Dermis microvascular lymphatic vessel endothelial cell (primary cell): ENCODE measurements at regions not wholly inside any gene's neighbourhood (a gene's known extent, or its start where the extent isn't known, plus 50 kb on each side); places are given as distances from the start of the nearest gene placed in this dataset.
A peak's percentile ranks its signal among the peaks of the same experiment; 100 is the strongest.
"Not testable (repeated sequence)": the region's sequence is repeated elsewhere in the genome, so short reads cannot be mapped to it uniquely, and the experiment has no call there.

Source experiments
- DNase-seq, 2 donors: peaks; one replicate each; pipeline versions ENCODE4 v3.0.0 to v3.0.0-alpha.2; 2010; ENCODE audit warnings: low read depth in 2 of 2

DNA sequence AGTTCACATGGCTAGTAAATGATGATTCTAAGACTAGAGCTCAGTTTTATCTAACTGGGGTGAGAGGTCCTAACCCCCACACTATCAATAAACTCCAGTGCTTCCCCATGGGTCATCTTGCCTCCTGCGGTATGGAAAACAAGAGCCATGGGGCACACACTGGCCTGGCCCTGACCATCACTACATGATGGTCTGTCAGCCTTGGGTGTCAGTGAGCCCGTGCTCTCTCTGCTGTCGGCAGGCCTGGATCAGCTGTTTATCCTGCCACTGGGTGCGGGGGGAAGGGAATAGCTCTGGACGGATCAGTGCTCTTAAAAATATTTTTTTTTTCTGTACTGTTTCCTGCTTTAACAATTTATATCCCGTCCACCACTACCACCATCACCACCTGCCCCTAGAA, 255.0 kb upstream of the ADGRL2 start:
- no peak for DNase-seq

DNA sequence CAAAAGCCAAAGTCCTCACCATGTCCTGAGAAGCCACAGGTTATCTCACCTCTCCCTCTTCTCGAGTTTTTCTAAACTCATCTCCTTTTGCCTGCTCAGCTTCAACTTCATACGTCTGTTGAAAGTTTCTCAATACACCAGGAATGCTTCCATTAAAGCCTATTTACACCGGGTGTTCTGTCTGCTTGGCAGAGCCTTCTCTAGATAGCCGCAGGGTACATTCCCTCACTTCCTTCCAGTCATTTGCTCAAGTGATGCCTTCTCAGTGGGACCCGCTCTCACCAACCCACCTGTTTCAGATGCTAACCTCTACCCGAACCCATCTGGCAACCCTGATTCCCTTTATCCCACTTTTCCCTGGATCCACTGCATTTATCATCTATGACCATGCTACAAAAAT, 257.0 kb upstream of the ADGRL2 start:
- no peak for DNase-seq

DNA sequence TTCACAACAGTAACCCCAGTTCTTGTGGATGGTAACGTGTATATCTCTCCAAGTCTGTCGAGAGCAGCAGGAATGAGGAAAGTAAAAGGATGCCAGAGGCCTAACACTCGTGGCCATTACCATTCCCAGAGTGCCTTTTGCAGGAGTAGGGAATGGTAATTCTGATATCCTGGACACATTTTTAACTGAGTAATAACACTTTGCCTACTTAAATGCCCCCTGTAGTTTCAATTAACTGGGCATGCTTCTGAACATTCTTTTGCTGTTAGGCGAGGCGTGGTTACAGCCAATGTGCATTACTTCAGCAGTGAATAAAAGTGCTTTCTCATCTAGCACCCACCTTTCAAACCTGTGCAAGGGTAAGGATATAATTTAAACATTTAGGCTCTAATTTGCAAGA, 258.5 kb upstream of the ADGRL2 start:
- no peak for DNase-seq

DNA sequence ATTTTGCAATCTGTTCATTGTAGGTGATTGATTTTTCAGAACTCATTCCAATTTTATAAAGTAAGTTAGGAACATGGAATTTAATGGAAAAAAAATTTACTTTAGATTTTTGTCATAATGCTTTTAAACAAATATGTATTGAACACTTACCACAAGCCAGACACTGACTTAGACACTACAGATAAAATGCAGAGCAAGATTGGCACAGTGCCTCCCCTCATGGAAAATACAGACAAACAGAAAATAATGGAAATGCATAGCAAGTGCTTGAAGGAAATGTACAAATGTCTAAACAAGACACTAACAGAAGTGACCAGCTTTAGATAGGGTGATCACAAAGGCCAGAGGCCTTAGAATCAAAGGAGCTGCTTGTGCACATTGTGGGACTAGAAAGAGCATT, 260.5 kb upstream of the ADGRL2 start:
- no peak for DNase-seq

DNA sequence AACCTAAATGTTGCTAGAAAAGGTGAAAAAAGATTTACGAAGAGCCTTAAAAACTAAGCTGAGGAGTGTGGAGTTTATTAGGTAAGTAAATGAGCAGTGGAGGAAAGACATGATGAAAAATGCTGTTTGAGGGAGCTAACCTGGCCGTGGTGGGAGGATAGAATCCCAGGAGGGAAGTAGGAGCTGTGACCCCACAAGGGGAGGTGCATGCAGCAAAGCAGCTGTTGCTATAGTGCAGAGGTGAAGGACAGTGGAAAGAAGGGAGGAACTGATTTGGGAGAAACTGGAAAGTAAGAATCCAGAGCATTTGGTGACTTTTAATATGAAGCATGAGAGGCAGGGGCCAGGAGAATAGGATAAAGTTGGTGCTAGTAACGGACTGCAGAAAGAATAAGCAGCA, 271.7 kb upstream of the ADGRL2 start:
- DNase-seq = no peak

DNA sequence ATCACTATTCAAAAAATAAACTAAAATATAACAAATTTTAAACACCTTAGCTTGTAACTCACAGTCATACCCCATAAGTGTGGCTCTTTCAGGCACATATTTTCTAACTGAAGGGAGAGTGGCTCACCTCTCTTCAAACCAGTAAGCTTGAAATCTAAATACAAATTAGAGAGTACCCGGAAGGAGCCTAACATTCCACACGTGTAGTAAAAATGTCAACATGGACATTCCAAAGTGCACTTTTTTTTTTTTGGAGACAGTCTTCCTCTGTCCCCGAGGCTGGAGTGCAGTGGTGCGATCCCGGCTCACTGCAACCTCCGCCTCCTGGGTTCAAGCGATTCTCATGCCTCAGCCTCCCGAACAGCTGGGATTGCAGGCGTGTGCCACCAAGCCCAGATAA, 275.6 kb upstream of the ADGRL2 start:
- no peak for DNase-seq

DNA sequence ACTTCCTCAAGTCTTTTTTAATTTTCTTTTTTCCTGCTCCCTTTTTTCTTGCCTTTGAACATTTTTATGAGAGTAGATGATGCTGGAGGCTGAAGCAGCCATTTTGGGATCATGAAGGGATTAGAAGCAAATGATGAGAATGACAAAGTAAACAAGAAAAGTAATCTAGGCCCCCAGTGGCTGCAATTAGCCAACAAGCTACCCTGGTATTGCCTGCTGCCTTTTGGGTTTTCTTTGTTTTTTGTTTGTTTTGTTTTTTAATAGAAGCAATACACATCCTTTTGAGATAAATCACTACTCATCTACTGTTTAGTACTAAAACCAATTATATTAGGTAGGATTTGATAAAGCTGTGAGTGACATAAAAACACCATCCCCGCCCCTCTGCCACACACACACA, 280.7 kb upstream of the ADGRL2 start:
- no peak for DNase-seq

DNA sequence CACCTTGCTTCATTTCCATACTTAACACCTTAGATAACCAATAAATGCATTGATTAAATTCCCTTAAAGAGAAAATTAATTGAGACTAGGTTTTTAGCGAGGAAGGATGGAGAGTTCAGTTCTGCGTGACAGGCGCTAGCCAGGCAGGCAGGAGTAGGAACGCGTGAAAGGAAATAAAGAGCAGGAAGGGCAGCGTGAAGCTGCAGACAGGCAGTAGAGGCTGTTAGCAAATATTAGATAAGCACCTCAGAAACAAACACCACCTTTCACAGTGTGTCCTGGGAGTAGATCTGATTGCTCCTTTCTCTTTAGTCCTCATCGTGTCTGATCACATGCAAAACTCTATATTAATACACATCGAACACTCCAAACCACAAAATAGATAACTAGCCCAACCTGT, 282.7 kb upstream of the ADGRL2 start:
- no peak for DNase-seq

DNA sequence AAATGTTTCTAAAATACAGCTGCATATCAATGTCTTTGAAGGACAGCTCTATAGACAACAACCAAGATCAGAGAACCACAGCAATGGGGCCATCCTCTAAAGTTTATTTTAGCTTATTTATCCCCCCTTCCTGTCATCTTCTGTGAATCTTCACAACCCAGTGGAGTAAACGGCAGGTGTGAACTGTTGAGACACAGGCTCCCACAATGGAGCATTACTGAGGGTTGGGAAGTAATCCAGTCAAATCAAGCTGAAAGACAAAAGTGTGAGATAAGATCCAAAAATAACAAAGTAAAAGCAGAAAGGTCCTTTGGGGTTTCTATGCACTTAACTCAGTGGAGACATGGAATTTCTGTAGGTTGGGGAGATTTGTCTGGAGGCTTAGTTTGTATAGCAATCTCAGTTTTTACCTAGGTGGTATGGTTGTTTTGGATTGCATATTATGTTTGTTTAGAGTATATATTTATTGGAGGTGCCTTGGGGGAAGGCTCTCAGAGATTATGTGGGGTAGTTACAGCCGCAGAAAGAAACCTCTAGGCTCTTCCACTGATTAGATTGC, 286.9 kb upstream of the ADGRL2 start:
- DNase-seq = no peak

DNA sequence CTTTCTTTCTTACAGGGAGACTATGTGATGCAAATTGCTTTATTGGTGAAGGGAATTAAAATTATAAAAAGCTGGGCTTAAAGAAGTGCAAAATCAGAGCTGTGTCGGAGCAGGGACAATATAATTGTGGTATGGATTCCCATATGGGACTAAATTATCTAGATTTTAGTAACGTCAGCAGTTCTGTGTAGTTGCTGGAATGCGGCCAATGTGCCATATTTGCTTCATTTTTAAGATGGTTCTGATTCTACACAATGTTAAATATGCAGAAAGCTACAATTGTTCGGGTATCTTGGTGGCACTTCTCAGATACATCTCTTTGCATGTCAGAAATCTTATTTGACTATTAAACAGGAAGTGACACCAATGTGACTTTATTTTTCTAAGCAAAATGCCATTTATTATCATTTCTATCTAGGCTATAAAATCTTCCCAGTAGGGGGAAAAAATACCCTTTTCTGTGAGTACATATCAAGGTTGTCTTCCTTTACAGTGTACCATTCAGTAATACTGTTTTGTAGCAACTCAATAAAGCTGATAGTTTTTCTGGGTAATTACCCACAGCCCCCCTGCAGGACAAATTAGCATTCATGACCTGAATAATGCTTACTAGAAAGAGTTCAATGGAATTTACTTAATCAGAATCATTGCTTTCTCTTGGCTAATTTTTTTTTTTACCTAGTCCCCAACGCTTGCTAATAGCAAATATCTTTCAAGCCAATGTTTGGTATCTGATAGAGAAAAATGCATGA, 288.3 kb upstream of the ADGRL2 start:
- DNase-seq = no peak

DNA sequence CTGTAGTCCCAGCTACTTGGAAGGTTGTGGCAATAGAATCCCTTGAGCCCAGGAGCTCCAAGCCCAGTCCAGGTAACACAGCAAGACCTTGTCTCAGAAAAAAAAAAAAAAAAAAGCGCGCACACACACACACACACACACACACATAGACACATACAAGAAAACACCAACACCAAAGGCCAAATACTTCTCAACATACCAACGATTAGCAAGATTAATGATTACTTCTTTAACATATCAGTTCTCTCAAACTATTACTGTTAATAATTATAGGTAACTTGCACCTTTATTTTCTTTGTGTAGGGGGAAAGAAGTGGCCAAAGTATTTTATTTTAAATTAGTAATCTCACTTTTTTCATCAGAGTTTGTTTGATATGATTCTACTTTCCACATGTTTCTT, 289.5 kb upstream of the ADGRL2 start:
- no peak for DNase-seq

DNA sequence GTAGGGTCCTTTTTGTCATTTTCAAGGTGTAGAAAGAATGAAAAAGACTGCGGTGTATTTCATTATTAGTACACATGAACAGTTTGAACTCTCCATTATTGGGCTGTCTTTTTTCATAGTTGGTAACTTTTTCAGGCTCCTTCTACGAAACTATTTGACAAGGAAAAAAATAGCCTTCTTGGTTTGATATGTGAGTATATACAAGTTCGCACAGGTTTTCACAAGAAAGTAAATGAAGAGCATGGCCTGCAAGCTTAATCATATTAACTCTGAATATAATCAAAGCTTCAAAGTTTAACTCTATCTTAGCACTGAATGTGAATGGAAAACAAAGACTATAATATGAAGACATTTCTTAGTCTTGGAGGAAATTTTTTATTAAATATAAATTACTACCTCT, 290.0 kb upstream of the ADGRL2 start:
- no peak for DNase-seq

DNA sequence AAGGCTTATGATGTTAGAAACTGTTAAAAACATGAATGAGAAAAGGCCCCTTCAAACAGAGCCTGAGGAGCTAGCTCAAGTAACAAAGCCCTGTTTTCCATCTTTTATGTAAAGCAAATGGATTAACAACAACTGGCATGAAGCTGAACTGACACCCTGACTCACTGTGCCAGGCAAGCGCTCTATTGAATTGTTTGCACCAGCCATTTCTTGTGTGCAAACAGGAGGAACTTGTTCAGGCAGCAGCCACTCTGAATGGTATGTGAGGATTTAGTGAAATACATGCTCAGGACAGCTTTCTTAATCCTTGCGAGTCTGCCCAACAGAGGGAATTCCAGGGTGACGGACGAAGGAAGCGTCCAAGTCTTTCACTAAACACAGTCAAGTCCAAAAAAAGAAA, 291.1 kb upstream of the ADGRL2 start:
- no peak for DNase-seq

DNA sequence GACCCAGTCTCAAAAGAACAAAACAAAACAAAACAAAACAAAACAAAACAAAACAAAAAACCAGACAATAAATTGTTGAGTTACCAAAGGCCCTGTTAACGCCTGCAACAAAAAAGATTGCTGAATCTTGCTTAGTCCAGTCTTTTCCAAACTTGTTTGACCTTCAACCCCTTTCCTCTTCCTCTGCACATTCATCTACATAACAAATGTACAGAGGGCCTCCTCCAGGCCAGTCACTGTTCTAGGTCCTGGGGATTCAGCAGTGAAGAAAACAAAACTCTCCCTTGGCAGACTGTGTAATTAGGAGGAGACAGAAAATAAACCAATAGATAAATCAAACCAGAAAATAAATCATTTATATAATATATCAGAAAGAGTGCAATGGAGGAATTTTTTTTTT, 294.0 kb upstream of the ADGRL2 start:
- DNase-seq = no peak

DNA sequence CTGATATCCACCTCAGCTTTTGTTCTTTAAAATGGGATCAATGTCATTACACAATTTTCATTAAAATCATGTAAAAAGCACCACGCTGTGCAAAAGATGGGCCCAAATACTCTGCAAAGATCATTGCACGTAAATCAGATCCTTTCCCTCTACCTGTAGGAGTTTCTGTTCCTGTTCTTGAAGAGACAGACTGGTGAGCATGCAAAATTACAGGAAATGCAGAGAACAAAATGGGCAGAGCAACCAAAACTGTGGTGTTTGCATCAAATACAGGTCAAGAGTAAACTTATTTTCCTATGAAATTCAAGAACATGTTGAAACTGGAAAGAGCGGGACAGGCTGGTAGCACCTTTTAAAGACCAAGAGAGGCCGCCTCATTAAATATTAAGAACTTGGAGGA, 294.9 kb upstream of the ADGRL2 start:
- DNase-seq = no peak

DNA sequence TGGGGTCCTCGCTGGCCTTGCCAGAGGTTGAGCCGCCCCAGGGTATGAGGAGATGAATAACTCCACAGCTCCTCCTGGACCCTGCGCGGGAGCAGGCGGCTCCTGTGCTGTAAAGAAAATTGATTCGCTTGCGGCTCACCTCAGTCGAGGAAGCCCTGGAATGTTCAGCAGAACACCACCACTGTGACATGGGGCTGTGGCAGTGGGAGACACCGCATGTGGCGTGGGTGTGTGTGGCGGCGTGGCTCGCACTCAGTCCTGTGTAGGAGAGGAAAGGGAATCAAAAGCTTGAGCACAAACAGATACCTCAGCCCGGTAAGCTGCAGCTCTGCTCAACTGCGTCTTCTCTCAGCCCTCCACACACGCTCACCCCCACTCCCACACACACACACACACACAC, 295.9 kb upstream of the ADGRL2 start:
- not testable (repeated sequence) for DNase-seq

DNA sequence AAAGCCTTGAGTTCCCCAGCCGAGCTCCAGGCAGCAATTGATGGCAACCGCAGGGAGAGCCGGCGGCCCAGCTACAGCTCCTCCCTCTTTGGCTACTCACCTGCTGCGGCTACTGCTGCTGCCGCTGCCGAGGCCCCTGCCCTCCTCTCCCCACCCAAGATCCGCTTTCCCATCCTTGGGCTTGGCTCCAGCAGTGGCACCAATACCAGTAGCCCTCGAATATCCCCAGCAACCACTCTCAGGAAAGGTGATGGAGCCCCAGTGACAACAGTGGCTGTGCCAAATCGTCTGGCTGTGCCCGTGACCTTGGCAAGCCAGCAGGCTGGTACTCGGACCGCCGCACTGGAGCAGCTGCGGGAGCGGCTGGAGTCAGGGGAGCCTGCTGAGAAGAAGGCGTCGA, 298.0 kb upstream of the ADGRL2 start:
- not testable (repeated sequence) for DNase-seq

DNA sequence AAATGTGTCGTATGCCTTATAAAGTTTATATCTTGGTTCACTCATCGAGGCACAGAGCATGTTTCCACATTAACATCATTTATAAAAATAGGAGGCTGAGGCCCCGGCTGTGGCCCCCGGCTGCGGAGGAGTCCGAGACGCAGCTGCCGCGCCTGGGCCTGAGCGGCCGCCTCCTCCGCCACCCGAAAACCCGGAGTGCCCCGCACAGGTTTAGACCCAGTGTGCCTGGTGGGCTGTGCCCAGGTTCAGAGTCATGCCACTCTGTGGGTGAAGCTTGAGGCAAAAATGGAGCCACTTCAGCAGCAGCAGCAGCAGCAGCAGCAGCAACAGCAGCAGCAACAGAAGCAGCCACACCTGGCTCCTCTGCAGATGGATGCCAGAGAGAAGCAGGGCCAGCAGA, 299.2 kb upstream of the ADGRL2 start:
- not testable (repeated sequence) for DNase-seq

DNA sequence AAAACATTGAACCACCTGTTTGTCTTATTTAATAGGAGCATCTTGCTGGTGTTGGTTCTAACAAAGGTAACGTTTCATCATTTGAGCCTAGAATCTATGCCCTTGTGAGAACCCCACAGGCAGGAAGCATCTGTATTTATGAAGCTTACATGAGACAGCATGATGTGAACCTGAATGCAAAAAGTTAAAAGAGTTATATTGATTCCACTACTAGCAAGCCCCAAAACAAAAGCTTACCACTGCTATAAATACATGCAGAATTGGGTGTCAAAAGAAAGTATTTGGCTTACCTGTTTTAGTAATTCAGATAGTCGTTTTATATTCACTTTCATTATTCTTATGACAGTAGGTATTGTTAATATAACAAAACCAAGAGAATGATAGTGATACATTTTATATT, 301.2 kb upstream of the ADGRL2 start:
- peak in 1 of 2 donors; percentile 1 for DNase-seq

DNA sequence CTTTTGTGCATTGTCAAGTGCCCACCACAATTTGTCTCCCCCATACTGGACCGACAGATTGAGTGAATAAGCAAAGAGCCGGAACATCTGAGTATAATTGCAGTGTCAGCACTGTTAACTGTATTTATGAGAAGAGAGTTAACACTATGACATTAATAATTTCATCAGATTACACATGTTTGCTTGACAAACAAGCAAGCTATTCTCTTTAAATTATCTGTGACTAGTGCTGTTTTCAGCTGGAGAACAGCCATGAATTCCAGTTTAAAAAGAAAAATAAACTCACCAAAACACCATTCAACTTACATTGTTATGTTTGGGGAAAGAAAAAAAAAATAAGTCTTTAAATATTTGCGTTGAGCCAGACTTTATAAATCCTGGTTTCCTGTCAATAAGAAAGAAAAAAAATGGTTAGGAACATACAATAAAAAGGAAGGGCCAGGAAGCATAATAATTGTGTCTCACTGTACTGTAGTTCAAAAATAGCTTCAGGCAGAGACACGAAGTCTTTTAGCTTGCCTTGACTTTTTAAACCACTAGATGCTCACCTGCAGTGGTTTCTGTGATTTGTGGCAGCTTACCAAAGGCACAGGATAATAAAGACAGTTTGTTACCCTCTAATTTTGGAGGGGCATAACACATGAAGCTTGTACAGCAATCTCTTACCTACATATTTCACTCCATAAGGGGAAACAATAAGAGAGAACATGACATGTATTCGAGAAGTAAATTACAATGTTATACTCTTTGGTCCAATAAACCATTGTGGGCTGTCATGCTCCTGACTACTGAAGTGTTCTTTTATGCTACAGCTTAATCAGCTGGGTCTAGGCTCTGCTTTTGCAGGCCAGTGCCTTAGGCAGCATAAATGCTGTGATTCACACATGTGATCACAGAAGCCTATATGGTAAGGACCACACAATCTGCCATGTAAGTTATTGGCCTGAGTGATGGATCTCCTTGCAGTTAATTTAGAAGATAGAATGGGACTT, 302.0 kb upstream of the ADGRL2 start:
- DNase-seq = peak in 1 of 2 donors; percentile 24

DNA sequence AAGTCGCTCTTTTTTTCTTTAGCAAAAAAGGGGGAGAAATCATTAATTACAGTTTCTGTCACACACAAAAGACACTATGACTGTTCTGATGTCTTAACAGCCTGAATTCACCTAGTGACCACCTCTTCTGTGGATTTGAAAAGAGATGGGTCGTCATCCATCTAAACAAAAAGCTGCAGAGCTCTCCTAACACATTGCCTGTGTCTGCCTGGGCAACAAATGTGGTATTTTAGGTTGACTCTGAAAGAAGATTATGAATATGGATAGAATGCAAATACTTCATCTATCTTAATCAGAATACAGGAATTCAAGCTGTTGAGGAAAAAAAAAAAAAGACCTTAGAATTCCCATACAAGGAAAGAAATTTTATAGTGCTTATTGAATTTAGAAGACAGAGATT, 304.4 kb upstream of the ADGRL2 start:
- DNase-seq = no peak

DNA sequence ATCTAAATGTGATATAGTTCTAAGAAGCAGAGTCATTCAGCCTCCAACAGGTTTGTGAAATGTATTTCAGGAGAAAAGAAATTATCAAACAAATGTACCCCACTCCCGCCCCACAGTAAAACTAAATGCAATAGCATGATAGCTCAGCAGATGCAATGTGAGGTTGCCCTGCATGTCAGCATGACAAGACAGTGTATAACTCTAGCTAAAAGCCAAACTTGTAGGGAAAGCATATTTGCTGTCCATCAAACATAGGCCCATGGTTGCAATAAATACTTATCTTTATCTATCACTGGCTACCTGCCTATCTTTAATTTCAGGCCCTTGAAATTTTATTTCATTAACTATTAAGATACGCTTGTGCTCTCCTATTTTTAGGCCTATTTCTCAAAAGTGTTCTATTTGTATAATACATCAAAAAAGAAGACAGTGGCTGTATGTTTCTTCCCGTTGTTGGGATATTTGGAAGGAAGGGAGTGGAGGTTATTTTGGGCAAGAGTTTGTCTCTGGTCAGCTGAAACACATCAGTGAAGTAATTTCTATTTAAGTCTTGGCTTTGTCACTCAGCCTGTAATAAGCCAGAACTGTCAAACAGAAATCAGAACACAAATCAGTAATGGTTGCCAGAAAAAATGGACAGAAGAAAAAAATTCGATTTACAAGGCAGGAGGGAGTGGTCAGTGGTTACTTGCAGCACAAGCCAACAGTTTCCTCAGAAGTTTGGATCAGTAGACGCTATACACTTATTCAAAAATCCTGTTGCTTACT, 307.4 kb upstream of the ADGRL2 start:
- DNase-seq = no peak
